GM23338 (cell line): ENCODE measurements at regions not wholly inside any gene's neighbourhood (a gene's known extent, or its start where the extent isn't known, plus 50 kb on each side); places are given as distances from the start of the nearest gene placed in this dataset.

Source experiments
- ATAC-seq: fragments of 200-7000 bp; cut with Tn5 transposase; 3 replicates; pipeline ENCODE4 v1.9.1; 2020
- DNase-seq: peaks from one replicate; pipeline ENCODE4 v3.0.0-alpha.2; 2015; ENCODE audit warnings: low spot score
- H2AFZ ChIP-seq: fragments of 200-600 bp; sonication (generic); 2 replicates; pipeline ENCODE4 v1.8.0; 2016; ENCODE audit warnings: antibody characterized with exemption, mild to moderate bottlenecking, moderate library complexity
- H3F3A ChIP-seq: fragments of 200-600 bp; sonication (generic); replicated peaks from 2 replicates; pipeline ENCODE4 v1.8.0; 2017; ENCODE audit warnings: antibody characterized with exemption, mixed run types, low read depth
- H3K27ac ChIP-seq: fragments of 200-600 bp; sonication (generic); 2 replicates; pipeline ENCODE4 v1.6.1; 2016; ENCODE audit warnings: low read depth
- H3K27me3 ChIP-seq: fragments of 200-600 bp; sonication (generic); 2 replicates; pipeline ENCODE4 v1.8.0; 2016; ENCODE audit warnings: mild to moderate bottlenecking, mixed run types, moderate library complexity; ENCODE audit not compliant: insufficient read depth
- H3K36me3 ChIP-seq: fragments of 200-600 bp; sonication (generic); 2 replicates; pipeline ENCODE4 v1.8.0; 2016; ENCODE audit warnings: mild to moderate bottlenecking; ENCODE audit not compliant: insufficient read depth
- H3K4me1 ChIP-seq: fragments of 200-600 bp; sonication (generic); 2 replicates; pipeline ENCODE4 v1.8.0; 2016; ENCODE audit warnings: mild to moderate bottlenecking, moderate library complexity; ENCODE audit not compliant: insufficient read depth
- H3K4me2 ChIP-seq: fragments of 200-600 bp; sonication (generic); 2 replicates; pipeline ENCODE4 v1.7.1; 2017; ENCODE audit warnings: mixed run types
- H3K4me3 ChIP-seq: fragments of 200-600 bp; sonication (generic); 2 replicates; pipeline ENCODE4 v1.6.1; 2016; ENCODE audit warnings: mixed run types
- H3K79me2 ChIP-seq: fragments of 200-600 bp; sonication (generic); replicated peaks from 2 replicates; pipeline ENCODE4 v1.8.0; 2017; ENCODE audit warnings: mild to moderate bottlenecking; ENCODE audit not compliant: insufficient read depth
- H3K9me2 ChIP-seq: fragments of 200-600 bp; sonication (generic); 2 replicates; pipeline ENCODE4 v1.8.0; 2017; ENCODE audit not compliant: insufficient read depth
- H4K20me1 ChIP-seq: fragments of 200-600 bp; sonication (generic); replicated peaks from 2 replicates; pipeline ENCODE4 v1.8.0; 2017; ENCODE audit warnings: mild to moderate bottlenecking; ENCODE audit not compliant: insufficient read depth
- H3K27ac Mint-ChIP-seq: 2 replicates; pipeline ENCODE4 v1.8.0; 2020; ENCODE audit warnings: inconsistent platforms, mild to moderate bottlenecking, moderate library complexity, mixed read lengths
- H3K27me3 Mint-ChIP-seq: 3 replicates; pipeline ENCODE4 v1.8.0; 2022; ENCODE audit warnings: low read depth, mild to moderate bottlenecking, moderate library complexity, mixed read lengths, inconsistent platforms; ENCODE audit not compliant: insufficient read depth, poor library complexity
- H3K36me3 Mint-ChIP-seq: 3 replicates; pipeline ENCODE4 v1.8.0; 2021; ENCODE audit warnings: low read depth, mild to moderate bottlenecking, inconsistent platforms, moderate library complexity, mixed read lengths
- H3K4me1 Mint-ChIP-seq: 3 replicates; pipeline ENCODE4 v1.8.0; 2020; ENCODE audit warnings: mild to moderate bottlenecking, inconsistent platforms, mixed read lengths
- H3K4me3 Mint-ChIP-seq: 3 replicates; pipeline ENCODE4 v1.8.0; 2021; ENCODE audit warnings: moderate library complexity, mild to moderate bottlenecking, inconsistent platforms, mixed read lengths
- H3K9me3 Mint-ChIP-seq: 3 replicates; pipeline ENCODE4 v1.8.0; 2020; ENCODE audit warnings: moderate library complexity, mild to moderate bottlenecking, inconsistent platforms, mixed read lengths
- CREB1 ChIP-seq: fragments of 250-450 bp; sonication (Bioruptor Pico); IDR thresholded peaks from 2 replicates; pipeline ENCODE4 v1.5.0; 2020; ENCODE audit warnings: low read depth, mild to moderate bottlenecking, moderate library complexity
- STAT1 ChIP-seq: IDR thresholded peaks from one replicate; pipeline ENCODE4 v1.6.1; 2016; ENCODE audit warnings: antibody characterized with exemption; ENCODE audit not compliant: unreplicated experiment
- TF ChIP-seq, protein P1 (sequence below): IDR thresholded peaks from one replicate; pipeline ENCODE4 v1.6.1; 2018; ENCODE audit warnings: antibody characterized with exemption; ENCODE audit not compliant: unreplicated experiment
- TF ChIP-seq, protein P2 (sequence below): fragments of 250-450 bp; sonication (Bioruptor Pico); IDR thresholded peaks from 2 replicates; pipeline ENCODE4 v1.5.0; 2020; ENCODE audit warnings: mild to moderate bottlenecking, moderate library complexity

DNA sequence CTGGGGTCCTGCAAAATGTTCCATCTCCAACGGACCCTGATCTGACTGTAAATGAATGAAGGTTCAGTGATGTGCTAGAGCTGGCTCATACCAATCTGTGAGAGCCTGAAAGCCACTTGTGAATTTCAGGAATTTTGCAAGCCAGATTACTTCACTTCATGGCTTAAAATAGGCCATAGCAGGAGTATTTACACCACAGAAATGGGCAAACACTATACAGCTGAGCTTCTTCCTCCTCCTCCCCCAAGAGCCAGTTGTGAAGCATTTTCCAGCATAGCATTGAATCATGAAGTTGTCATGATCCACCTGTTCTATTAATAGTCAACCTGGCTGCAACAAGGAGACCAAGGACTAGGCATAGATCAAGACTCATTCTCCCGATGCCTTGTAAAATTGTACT is 141.3 kb upstream of the RASSF8 start:
- Histone ChIP-seq H3F3A (no peaks in the 10 kb centered on the region), H3K4me1 (no peaks in the 10 kb centered on the region), H3K9me2 (no peaks in the 10 kb centered on the region), H4K20me1 (no peaks in the 10 kb centered on the region), H3K27me3 (no peaks in the 10 kb centered on the region), H3K79me2 (no peaks in the 10 kb centered on the region), H3K36me3 (no peaks in the 10 kb centered on the region), H2AFZ (no peak overlapping the region), H3K4me2 (no peak overlapping the region), H3K27ac (no peak overlapping the region), H3K4me3 (no peak overlapping the region)
- Mint-ChIP-seq H3K36me3 (no peaks in the 10 kb centered on the region), H3K27me3 (peaks cover 2% of the 10 kb centered on the region), H3K27ac (no peak overlapping the region), H3K9me3 (no peaks in the 10 kb centered on the region), H3K4me1 (peaks cover 3% of the 10 kb centered on the region; the same call in 2 of the 3 replicates), H3K4me3 (no peak overlapping the region)
- no peak for ATAC-seq
- TF ChIP-seq STAT1 = no peak
- TF ChIP-seq, protein P1, sequence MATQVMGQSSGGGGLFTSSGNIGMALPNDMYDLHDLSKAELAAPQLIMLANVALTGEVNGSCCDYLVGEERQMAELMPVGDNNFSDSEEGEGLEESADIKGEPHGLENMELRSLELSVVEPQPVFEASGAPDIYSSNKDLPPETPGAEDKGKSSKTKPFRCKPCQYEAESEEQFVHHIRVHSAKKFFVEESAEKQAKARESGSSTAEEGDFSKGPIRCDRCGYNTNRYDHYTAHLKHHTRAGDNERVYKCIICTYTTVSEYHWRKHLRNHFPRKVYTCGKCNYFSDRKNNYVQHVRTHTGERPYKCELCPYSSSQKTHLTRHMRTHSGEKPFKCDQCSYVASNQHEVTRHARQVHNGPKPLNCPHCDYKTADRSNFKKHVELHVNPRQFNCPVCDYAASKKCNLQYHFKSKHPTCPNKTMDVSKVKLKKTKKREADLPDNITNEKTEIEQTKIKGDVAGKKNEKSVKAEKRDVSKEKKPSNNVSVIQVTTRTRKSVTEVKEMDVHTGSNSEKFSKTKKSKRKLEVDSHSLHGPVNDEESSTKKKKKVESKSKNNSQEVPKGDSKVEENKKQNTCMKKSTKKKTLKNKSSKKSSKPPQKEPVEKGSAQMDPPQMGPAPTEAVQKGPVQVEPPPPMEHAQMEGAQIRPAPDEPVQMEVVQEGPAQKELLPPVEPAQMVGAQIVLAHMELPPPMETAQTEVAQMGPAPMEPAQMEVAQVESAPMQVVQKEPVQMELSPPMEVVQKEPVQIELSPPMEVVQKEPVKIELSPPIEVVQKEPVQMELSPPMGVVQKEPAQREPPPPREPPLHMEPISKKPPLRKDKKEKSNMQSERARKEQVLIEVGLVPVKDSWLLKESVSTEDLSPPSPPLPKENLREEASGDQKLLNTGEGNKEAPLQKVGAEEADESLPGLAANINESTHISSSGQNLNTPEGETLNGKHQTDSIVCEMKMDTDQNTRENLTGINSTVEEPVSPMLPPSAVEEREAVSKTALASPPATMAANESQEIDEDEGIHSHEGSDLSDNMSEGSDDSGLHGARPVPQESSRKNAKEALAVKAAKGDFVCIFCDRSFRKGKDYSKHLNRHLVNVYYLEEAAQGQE = no peak
- DNase-seq = no peak

DNA sequence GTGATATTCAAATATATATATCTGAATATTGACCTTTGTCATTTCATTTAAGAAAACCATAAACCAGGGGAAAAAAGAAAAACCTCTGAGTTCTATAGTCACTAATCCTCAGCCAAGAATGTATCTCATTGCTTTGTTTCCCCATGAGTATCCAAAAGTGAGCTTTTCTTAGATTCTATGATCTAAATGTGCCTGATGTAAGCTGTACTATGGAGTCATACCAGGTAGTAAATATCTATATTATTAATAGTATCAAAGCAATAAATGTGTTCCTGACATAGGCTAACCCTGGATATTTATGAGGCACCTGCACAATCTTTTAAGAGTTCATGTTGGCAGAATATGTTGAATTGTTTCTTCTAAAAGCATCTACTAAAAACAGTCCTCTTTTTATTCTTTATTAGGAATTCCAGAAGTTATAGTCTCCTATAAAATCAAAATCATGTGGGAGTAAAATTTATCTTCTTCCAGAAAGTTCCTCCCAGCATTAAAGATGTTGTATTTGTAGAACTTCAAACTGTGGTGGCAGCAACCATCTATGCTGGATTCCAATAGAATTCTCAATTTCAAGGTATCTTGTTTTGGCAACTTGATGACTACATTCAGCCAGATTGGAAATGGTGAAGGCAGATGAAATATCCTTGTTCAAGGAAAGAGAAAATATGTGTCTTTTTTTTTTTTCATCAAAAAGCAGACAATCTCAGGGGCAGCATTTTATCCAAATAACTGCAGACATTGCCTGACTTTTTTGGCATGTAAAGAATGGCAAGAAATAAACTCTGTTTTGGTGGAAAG is 139.7 kb upstream of the RASSF8 start:
- H3K9me2 ChIP-seq = no peaks in the 10 kb centered on the region
- Mint-ChIP-seq H3K4me3 (no peak overlapping the region), H3K27ac (no peak overlapping the region), H3K36me3 (no peaks in the 10 kb centered on the region), H3K4me1 (peaks cover 3% of the 10 kb centered on the region; the same call in 2 of the 3 replicates), H3K9me3 (no peaks in the 10 kb centered on the region), H3K27me3 (peaks cover 2% of the 10 kb centered on the region)
- H4K20me1 ChIP-seq = no peaks in the 10 kb centered on the region
- no peak overlapping the region for H3K4me3 ChIP-seq
- H3K36me3 ChIP-seq = no peaks in the 10 kb centered on the region
- H3K79me2 ChIP-seq = no peaks in the 10 kb centered on the region
- no peak for DNase-seq
- no peak for ATAC-seq
- no peaks in the 10 kb centered on the region for H3K27me3 ChIP-seq
- H3K4me2 ChIP-seq = no peak overlapping the region
- H3F3A ChIP-seq = no peaks in the 10 kb centered on the region
- no peak overlapping the region for H3K27ac ChIP-seq
- H3K4me1 ChIP-seq = no peaks in the 10 kb centered on the region
- TF ChIP-seq CREB1 (CRISPR knock-in tag) = no peak
- no peak overlapping the region for H2AFZ ChIP-seq

DNA sequence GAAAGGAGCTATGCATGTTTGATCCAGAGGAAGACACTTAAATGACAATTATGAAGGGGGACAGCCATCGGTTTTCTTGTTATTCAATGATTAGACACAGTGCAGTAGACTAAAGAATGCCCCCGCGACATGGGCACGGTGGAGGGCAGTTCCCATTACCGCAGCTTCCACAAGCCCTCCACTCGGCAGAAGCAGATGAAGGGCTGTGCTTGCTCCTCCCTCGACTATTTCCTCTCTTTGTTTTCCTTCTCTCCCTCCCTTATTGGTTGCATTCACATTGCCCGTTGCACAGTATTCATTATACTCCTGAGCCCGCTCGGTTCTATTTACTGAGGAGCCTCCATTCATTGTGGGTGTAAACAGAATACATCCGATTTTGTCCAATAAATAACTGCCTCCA is 138.8 kb upstream of the RASSF8 start:
- ATAC-seq (no peak), DNase-seq (no peak)
- H4K20me1 ChIP-seq = no peaks in the 10 kb centered on the region
- H3K36me3 ChIP-seq = no peaks in the 10 kb centered on the region
- no peak overlapping the region for H3K27ac Mint-ChIP-seq
- H2AFZ ChIP-seq = peak overlapping the region; percentile 24; the same call in 1 of the 2 replicates
- H3K27me3 ChIP-seq = no peaks in the 10 kb centered on the region
- no peak overlapping the region for H3K4me3 ChIP-seq
- H3K4me1 Mint-ChIP-seq = peaks cover 3% of the 10 kb centered on the region; the same call in 2 of the 3 replicates
- H3K9me3 Mint-ChIP-seq = no peaks in the 10 kb centered on the region
- H3K27me3 Mint-ChIP-seq = peaks cover 2% of the 10 kb centered on the region
- no peak overlapping the region for H3K4me2 ChIP-seq
- no peak overlapping the region for H3K27ac ChIP-seq
- H3K79me2 ChIP-seq = no peaks in the 10 kb centered on the region
- no peaks in the 10 kb centered on the region for H3K9me2 ChIP-seq
- no peaks in the 10 kb centered on the region for H3K36me3 Mint-ChIP-seq
- no peak overlapping the region for H3K4me3 Mint-ChIP-seq
- no peaks in the 10 kb centered on the region for H3F3A ChIP-seq
- H3K4me1 ChIP-seq = no peaks in the 10 kb centered on the region
- TF ChIP-seq, protein P2, sequence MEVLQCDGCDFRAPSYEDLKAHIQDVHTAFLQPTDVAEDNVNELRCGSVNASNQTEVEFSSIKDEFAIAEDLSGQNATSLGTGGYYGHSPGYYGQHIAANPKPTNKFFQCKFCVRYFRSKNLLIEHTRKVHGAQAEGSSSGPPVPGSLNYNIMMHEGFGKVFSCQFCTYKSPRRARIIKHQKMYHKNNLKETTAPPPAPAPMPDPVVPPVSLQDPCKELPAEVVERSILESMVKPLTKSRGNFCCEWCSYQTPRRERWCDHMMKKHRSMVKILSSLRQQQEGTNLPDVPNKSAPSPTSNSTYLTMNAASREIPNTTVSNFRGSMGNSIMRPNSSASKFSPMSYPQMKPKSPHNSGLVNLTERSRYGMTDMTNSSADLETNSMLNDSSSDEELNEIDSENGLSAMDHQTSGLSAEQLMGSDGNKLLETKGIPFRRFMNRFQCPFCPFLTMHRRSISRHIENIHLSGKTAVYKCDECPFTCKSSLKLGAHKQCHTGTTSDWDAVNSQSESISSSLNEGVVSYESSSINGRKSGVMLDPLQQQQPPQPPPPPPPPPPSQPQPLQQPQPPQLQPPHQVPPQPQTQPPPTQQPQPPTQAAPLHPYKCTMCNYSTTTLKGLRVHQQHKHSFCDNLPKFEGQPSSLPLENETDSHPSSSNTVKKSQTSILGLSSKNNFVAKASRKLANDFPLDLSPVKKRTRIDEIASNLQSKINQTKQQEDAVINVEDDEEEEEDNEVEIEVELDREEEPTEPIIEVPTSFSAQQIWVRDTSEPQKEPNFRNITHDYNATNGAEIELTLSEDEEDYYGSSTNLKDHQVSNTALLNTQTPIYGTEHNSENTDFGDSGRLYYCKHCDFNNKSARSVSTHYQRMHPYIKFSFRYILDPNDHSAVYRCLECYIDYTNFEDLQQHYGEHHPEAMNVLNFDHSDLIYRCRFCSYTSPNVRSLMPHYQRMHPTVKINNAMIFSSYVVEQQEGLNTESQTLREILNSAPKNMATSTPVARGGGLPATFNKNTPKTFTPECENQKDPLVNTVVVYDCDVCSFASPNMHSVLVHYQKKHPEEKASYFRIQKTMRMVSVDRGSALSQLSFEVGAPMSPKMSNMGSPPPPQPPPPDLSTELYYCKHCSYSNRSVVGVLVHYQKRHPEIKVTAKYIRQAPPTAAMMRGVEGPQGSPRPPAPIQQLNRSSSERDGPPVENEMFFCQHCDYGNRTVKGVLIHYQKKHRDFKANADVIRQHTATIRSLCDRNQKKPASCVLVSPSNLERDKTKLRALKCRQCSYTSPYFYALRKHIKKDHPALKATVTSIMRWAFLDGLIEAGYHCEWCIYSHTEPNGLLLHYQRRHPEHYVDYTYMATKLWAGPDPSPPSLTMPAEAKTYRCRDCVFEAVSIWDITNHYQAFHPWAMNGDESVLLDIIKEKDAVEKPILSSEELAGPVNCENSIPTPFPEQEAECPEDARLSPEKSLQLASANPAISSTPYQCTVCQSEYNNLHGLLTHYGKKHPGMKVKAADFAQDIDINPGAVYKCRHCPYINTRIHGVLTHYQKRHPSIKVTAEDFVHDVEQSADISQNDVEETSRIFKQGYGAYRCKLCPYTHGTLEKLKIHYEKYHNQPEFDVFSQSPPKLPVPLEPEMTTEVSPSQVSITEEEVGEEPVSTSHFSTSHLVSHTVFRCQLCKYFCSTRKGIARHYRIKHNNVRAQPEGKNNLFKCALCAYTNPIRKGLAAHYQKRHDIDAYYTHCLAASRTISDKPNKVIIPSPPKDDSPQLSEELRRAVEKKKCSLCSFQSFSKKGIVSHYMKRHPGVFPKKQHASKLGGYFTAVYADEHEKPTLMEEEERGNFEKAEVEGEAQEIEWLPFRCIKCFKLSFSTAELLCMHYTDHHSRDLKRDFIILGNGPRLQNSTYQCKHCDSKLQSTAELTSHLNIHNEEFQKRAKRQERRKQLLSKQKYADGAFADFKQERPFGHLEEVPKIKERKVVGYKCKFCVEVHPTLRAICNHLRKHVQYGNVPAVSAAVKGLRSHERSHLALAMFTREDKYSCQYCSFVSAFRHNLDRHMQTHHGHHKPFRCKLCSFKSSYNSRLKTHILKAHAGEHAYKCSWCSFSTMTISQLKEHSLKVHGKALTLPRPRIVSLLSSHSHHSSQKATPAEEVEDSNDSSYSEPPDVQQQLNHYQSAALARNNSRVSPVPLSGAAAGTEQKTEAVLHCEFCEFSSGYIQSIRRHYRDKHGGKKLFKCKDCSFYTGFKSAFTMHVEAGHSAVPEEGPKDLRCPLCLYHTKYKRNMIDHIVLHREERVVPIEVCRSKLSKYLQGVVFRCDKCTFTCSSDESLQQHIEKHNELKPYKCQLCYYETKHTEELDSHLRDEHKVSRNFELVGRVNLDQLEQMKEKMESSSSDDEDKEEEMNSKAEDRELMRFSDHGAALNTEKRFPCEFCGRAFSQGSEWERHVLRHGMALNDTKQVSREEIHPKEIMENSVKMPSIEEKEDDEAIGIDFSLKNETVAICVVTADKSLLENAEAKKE (CRISPR knock-in tag) = no peak
